ENCODE measurements at regions not wholly inside any gene's neighbourhood (a gene's known extent, or its start where the extent isn't known, plus 50 kb on each side); places are given as distances from the start of the nearest gene placed in this dataset.

DNA sequence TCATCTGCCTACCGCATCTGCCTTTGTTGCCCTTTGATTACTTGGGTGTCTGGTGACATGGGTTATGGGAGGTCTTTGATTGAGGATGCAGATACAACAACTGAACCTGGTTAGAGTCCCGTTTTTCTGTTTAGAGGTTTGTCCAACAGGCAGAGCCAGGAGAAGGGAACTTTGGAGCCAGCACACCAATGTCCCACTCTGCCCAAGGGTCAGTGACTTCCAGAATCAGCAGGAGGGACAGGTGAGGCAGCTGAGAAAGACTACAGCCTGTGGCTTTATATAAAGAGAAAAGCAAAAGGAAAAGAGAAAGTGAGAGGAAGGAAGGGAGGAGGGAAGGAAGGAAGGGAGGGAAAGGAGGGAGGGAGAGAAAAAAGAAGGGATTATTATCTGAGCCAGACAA is 101.5 kb upstream of the ZNF644 start:
- intact Hi-C loops (cut with micrococcal nuclease; ENCODE audit: unreplicated experiment) (no loop called here), in situ Hi-C loops (cut with MboI) (no loop called here)
- H3K9ac ChIP-seq (ENCODE audit: control insufficient read depth, insufficient read depth, low read length), result no peak overlapping the region
- ChIA-PET POLR2A (no interaction called here), RAD21 (ENCODE audit: unreplicated experiment) (interaction anchor here (2.4 kb wide), 1 partner anchor 43 kb away, joined by 9 read pairs; no protein-coding TSS in a partner anchor), SMC1A (ENCODE audit: uncharacterized antibody, unreplicated experiment) (interaction anchor here (1.2 kb wide), 1 partner anchor 109 kb away, joined by 3 read pairs; no protein-coding TSS in a partner anchor), CTCF (interaction anchor here (2.2 to 5.3 kb wide), 2 partner anchors 42 to 105 kb away, joined by 5 to 24 read pairs; no protein-coding TSS in a partner anchor)
- no peaks in the 10 kb centered on the region for H3K36me3 ChIP-seq (ENCODE audit: control insufficient read depth in 2 of 2, insufficient read depth in 2 of 2, low read length in 1 of 2)
- DNase-seq (ENCODE audit: low read depth, low spot score) (no peak), ATAC-seq (no peak), FAIRE-seq (no peak)
- no TSS peak for BruUV-seq (replicated peaks)
- no peaks in the 10 kb centered on the region for H3K9me3 ChIP-seq (replicated peaks; ENCODE audit: control insufficient read depth, insufficient read depth, low read length)
- H4K20me1 ChIP-seq (ENCODE audit: control insufficient read depth, insufficient read depth), result no peaks in the 10 kb centered on the region
- no peaks in the 10 kb centered on the region for H3K4me1 ChIP-seq (ENCODE audit: control insufficient read depth, insufficient read depth, low read length)
- no peak overlapping the region for H3K4me3 ChIP-seq
- H3K27me3 ChIP-seq (replicated peaks in 1 of 2; ENCODE audit: control insufficient read depth in 2 of 2, insufficient read depth in 2 of 2, low read length in 1 of 2), result no peaks in the 10 kb centered on the region
- WGBS (ENCODE audit: insufficient coverage, insufficient replicate concordance, low lambda C conversion rate, missing lambda C conversion rate), result 2% methylated on average over 2 of the region's 2 CpGs
- H3K4me2 ChIP-seq (ENCODE audit: control insufficient read depth, insufficient read depth), result no peak overlapping the region
- H2AFZ ChIP-seq (ENCODE audit: control insufficient read depth, low read depth, low read length), result no peak overlapping the region
- TF ChIP-seq NBN (IDR thresholded peaks at IDR 0.05) (no peak), IKZF1 (conservative IDR thresholded peaks at IDR 0.05) (no peak), NFYA (IDR thresholded peaks at IDR 0.05; ENCODE audit: borderline replicate concordance, low read depth, low read length) (no peak), RUNX3 (IDR thresholded peaks at IDR 0.05; ENCODE audit: low read length) (no peak), SMAD1 (IDR thresholded peaks at IDR 0.05; ENCODE audit: low read depth, partially characterized antibody) (no peak), ZNF207 (IDR thresholded peaks at IDR 0.05; ENCODE audit: borderline replicate concordance) (no peak), ETV6 (conservative IDR thresholded peaks at IDR 0.05 in 1 of 2, IDR thresholded peaks at IDR 0.05 in 1 of 2; ENCODE audit: borderline replicate concordance in 1 of 2, low read depth in 1 of 2) (no peak), SUZ12 (IDR thresholded peaks at IDR 0.05; ENCODE audit: unreplicated experiment) (no peak), PAX5 (IDR thresholded peaks at IDR 0.05; ENCODE audit: borderline replicate concordance, low read depth, low read length) (no peak), RBBP5 (conservative IDR thresholded peaks at IDR 0.05) (no peak)
- TF ChIP-seq, protein P1, sequence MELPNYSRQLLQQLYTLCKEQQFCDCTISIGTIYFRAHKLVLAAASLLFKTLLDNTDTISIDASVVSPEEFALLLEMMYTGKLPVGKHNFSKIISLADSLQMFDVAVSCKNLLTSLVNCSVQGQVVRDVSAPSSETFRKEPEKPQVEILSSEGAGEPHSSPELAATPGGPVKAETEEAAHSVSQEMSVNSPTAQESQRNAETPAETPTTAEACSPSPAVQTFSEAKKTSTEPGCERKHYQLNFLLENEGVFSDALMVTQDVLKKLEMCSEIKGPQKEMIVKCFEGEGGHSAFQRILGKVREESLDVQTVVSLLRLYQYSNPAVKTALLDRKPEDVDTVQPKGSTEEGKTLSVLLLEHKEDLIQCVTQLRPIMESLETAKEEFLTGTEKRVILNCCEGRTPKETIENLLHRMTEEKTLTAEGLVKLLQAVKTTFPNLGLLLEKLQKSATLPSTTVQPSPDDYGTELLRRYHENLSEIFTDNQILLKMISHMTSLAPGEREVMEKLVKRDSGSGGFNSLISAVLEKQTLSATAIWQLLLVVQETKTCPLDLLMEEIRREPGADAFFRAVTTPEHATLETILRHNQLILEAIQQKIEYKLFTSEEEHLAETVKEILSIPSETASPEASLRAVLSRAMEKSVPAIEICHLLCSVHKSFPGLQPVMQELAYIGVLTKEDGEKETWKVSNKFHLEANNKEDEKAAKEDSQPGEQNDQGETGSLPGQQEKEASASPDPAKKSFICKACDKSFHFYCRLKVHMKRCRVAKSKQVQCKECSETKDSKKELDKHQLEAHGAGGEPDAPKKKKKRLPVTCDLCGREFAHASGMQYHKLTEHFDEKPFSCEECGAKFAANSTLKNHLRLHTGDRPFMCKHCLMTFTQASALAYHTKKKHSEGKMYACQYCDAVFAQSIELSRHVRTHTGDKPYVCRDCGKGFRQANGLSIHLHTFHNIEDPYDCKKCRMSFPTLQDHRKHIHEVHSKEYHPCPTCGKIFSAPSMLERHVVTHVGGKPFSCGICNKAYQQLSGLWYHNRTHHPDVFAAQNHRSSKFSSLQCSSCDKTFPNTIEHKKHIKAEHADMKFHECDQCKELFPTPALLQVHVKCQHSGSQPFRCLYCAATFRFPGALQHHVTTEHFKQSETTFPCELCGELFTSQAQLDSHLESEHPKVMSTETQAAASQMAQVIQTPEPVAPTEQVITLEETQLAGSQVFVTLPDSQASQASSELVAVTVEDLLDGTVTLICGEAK (IDR thresholded peaks at IDR 0.05; ENCODE audit: borderline replicate concordance), result no peak
- TF ChIP-seq, protein P2, sequence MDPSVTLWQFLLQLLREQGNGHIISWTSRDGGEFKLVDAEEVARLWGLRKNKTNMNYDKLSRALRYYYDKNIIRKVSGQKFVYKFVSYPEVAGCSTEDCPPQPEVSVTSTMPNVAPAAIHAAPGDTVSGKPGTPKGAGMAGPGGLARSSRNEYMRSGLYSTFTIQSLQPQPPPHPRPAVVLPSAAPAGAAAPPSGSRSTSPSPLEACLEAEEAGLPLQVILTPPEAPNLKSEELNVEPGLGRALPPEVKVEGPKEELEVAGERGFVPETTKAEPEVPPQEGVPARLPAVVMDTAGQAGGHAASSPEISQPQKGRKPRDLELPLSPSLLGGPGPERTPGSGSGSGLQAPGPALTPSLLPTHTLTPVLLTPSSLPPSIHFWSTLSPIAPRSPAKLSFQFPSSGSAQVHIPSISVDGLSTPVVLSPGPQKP (IDR thresholded peaks at IDR 0.05; ENCODE audit: low read depth, low read length), result no peak
- no peaks in the 10 kb centered on the region for H3K79me2 ChIP-seq (ENCODE audit: control insufficient read depth, insufficient read depth, low read length)
- no peak overlapping the region for H3K27ac ChIP-seq (ENCODE audit: control insufficient read depth, insufficient read depth)
